HCT116 (cell line): ENCODE measurements at regions not wholly inside any gene's neighbourhood (a gene's known extent, or its start where the extent isn't known, plus 50 kb on each side); places are given as distances from the start of the nearest gene placed in this dataset.

Source experiments
- ATAC-seq: fragments of 200-7000 bp; cut with Tn5 transposase; 2 replicates; pipeline ENCODE4 v1.9.1; 2020; ENCODE audit warnings: mild to moderate bottlenecking, moderate library complexity
- BruUV-seq: library from RNA; stranded (reverse); fragments of 400-500 nt; replicated peaks from 2 replicates; lab custom pipeline; 2021; lab: Mats Ljungman, UMichigan
- CTCF ChIA-PET: fragments of 300-600 bp; sonication (Branson Sonifier 250); formaldehyde crosslinking; loops from one replicate; lab custom pipeline; 2021; ENCODE audit warnings: antibody characterized with exemption; lab: Charles Lee
- POLR2A ChIA-PET: fragments of 300-600, 350-600 bp; sonication (Branson Sonifier 250); formaldehyde crosslinking; loops from one replicate; lab custom pipeline; 2021; ENCODE audit warnings: antibody characterized with exemption; lab: Charles Lee
- RAD21 ChIA-PET, 2 experiments: fragments of 300-600 bp; sonication (Branson Sonifier 250); formaldehyde crosslinking; loops; one replicate each; lab custom pipeline; 2023; ENCODE audit warnings: low total read pairs in 2 of 2; ENCODE audit not compliant: uncharacterized antibody in 2 of 2, unreplicated experiment in 2 of 2, low non-redundant PET in 1 of 2; lab: Charles Lee
- DNase-seq: peaks from one replicate; pipeline ENCODE4 v3.0.0-alpha.2; 2010; ENCODE audit warnings: low read depth, low spot score
- H2AFZ ChIP-seq: fragments of 200-600 bp; shearing (Covaris generic), sonication (generic); 2 replicates; pipeline ENCODE4 v1.6.1; 2017; ENCODE audit warnings: low read depth, mixed run types, mixed read lengths, antibody characterized with exemption, low read length; ENCODE audit not compliant: poor library complexity, severe bottlenecking
- H3K27ac ChIP-seq: 2 replicates; pipeline ENCODE4 v1.5.1; 2012; ENCODE audit warnings: low read depth, low read length
- H3K27me3 ChIP-seq: fragments of 200-600 bp; sonication (generic); 2 replicates; pipeline ENCODE4 v1.6.1; 2016; ENCODE audit warnings: mixed run types, low read length, mixed read lengths; ENCODE audit not compliant: insufficient read depth
- H3K36me3 ChIP-seq, 2 experiments: fragments of 200-500 bp in 1 of 2; fragments of 200-600 bp in 1 of 2; sonication (Bioruptor generic) in 1 of 2; sonication (generic) in 1 of 2; 2 replicates each; pipeline versions ENCODE4 v1.5.1 to v1.6.1; 2014 to 2016; ENCODE audit warnings: low read length in 2 of 2, inconsistent platforms in 1 of 2, mixed read lengths in 1 of 2, mixed run types in 1 of 2; ENCODE audit not compliant: insufficient read depth in 2 of 2, control insufficient read depth in 1 of 2
- H3K4me1 ChIP-seq, 2 experiments: fragments of 200-600 bp in 1 of 2; sonication (generic) in 1 of 2; 2 replicates each; pipeline versions ENCODE4 v1.5.1 to v1.6.1; 2012 to 2017; ENCODE audit warnings: low read length in 2 of 2, inconsistent platforms in 1 of 2, mild to moderate bottlenecking in 1 of 2, mixed read lengths in 1 of 2, mixed run types in 1 of 2, moderate library complexity in 1 of 2; ENCODE audit not compliant: insufficient read depth in 2 of 2, control insufficient read depth in 1 of 2
- H3K4me2 ChIP-seq: fragments of 200-600 bp; sonication (generic); 2 replicates; pipeline ENCODE4 v1.6.1; 2017; ENCODE audit warnings: mixed run types, low read length, mixed read lengths
- H3K4me3 ChIP-seq, 2 experiments: fragments of 200-600 bp in 1 of 2; sonication (generic) in 1 of 2; replicated peaks in 1 of 2; 2 replicates each; pipeline ENCODE4 v1.5.1; 2011 to 2016; ENCODE audit warnings: low read length in 2 of 2, control low read depth in 1 of 2, low read depth in 1 of 2, mild to moderate bottlenecking in 1 of 2, mixed read lengths in 1 of 2, mixed run types in 1 of 2
- H3K79me2 ChIP-seq: fragments of 200-600 bp; sonication (generic); 2 replicates; pipeline ENCODE4 v1.6.1; 2017; ENCODE audit warnings: mild to moderate bottlenecking, mixed run types, low read length, moderate library complexity, mixed read lengths; ENCODE audit not compliant: insufficient read depth
- H3K9ac ChIP-seq: fragments of 200-600 bp; sonication (generic); 2 replicates; pipeline ENCODE4 v1.6.1; 2016; ENCODE audit warnings: low read length, mixed read lengths
- H3K9me2 ChIP-seq: fragments of 200-600 bp; sonication (generic), shearing (Covaris generic); 2 replicates; pipeline ENCODE4 v1.6.1; 2017; ENCODE audit warnings: mixed run types, mild to moderate bottlenecking, moderate library complexity; ENCODE audit not compliant: insufficient read depth
- H3K9me3 ChIP-seq, 2 experiments: fragments of 200-500 bp in 1 of 2; fragments of 200-600 bp in 1 of 2; sonication (Bioruptor generic) in 1 of 2; sonication (generic) in 1 of 2; 2 replicates each; pipeline ENCODE4 v1.6.1; 2014 to 2017; ENCODE audit warnings: low read length in 2 of 2, mixed read lengths in 2 of 2, inconsistent platforms in 1 of 2, low read depth in 1 of 2, mild to moderate bottlenecking in 1 of 2, mixed run types in 1 of 2, moderate library complexity in 1 of 2; ENCODE audit not compliant: control insufficient read depth in 1 of 2, insufficient read depth in 1 of 2
- H4K20me1 ChIP-seq: fragments of 200-600 bp; sonication (generic), shearing (Covaris generic); 2 replicates; pipeline ENCODE4 v1.6.1; 2017; ENCODE audit warnings: mixed run types, mild to moderate bottlenecking, moderate library complexity; ENCODE audit not compliant: insufficient read depth
- CTCF ChIP-seq, 3 experiments: fragments of 200-600 bp in 1 of 3; sonication (generic) in 1 of 3; IDR thresholded peaks in 2 of 3; conservative IDR thresholded peaks in 1 of 3; 2 replicates each; pipeline ENCODE4 v1.5.1; 2012 to 2017; ENCODE audit warnings: low read depth in 2 of 3, low read length in 2 of 3, antibody characterized with exemption in 1 of 3, borderline replicate concordance in 1 of 3, control low read depth in 1 of 3, mild to moderate bottlenecking in 1 of 3, mixed read lengths in 1 of 3, mixed run types in 1 of 3, moderate library complexity in 1 of 3; ENCODE audit not compliant: insufficient read depth in 1 of 3
- EZH2 ChIP-seq: fragments of 200-600 bp; sonication (generic); IDR thresholded peaks from 2 replicates; pipeline ENCODE4 v1.6.1; 2017; ENCODE audit warnings: antibody characterized with exemption, mixed run types
- EZH2phosphoT487 ChIP-seq: fragments of 200-600 bp; IDR thresholded peaks from 2 replicates; pipeline ENCODE4 v1.6.1; 2018; ENCODE audit warnings: antibody characterized with exemption, borderline replicate concordance
- JUND ChIP-seq: IDR thresholded peaks from 2 replicates; pipeline ENCODE4 v1.6.1; 2012
- POLR2AphosphoS5 ChIP-seq: IDR thresholded peaks from 2 replicates; pipeline ENCODE4 v1.6.1; 2011; ENCODE audit warnings: mild to moderate bottlenecking, low read depth, low read length, moderate library complexity
- ZBTB33 ChIP-seq: IDR thresholded peaks from 2 replicates; pipeline ENCODE4 v1.6.1; 2011; ENCODE audit warnings: mild to moderate bottlenecking, low read length, moderate library complexity; ENCODE audit not compliant: insufficient replicate concordance; ENCODE audit errors: extremely low read depth
- ZFX ChIP-seq: fragments of 450-650 bp; IDR thresholded peaks from 2 replicates; pipeline ENCODE4 v1.6.1; 2017
- ZNF274 ChIP-seq: fragments of 200-500 bp; sonication (Bioruptor generic); IDR thresholded peaks from 2 replicates; pipeline ENCODE4 v1.6.1; 2014; ENCODE audit warnings: mild to moderate bottlenecking, low read depth, low read length, inconsistent platforms
- intact Hi-C: fragments of 100-400 bp; cut with micrococcal nuclease; formaldehyde crosslinking; loops from 2 replicates; pipeline ENCODE4 v1.10.0; 2022
- TF ChIP-seq, protein P1 (sequence below): IDR thresholded peaks from 2 replicates; pipeline ENCODE4 v1.6.1; 2012; ENCODE audit warnings: low read depth

DNA sequence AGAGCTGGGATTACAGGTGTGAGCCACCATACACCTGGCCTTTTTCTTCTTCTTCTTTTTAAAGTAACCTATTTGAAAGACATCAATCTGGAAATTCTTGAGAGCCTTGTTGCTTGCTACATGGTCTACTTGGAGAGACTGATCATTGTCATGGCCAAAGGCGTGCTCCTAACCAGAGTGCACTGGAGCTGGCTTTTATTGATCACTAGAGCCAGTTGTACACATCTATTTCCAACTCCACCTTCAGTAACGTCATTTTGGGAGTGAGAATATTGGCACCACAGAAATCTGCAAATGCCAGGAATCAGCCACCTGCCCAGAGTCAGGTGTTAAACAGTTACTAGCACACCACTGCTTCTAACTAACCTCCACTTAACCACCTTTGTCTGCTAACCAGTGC is 735.1 kb downstream of the TYW1 start:
- no peak overlapping the region for H3K4me3 ChIP-seq
- H3K9me2 ChIP-seq = no peaks in the 10 kb centered on the region
- intact Hi-C loops = no loop called here
- no peak overlapping the region for H3K27ac ChIP-seq
- DNase-seq = no peak
- no peaks in the 10 kb centered on the region for H3K79me2 ChIP-seq
- H4K20me1 ChIP-seq = no peaks in the 10 kb centered on the region
- H3K36me3 ChIP-seq = no peaks in the 10 kb centered on the region
- ChIA-PET POLR2A (no interaction called here), CTCF (no interaction called here), RAD21 (no interaction called here)
- peaks cover 3 to 7% of the 10 kb centered on the region in 2 experiments; a peak in 2 of 4 replicates for H3K9me3 ChIP-seq
- H3K27me3 ChIP-seq = no peaks in the 10 kb centered on the region
- no TSS peak for BruUV-seq
- TF ChIP-seq JUND = no peak
- no peak for TF ChIP-seq ZFX
- no peak overlapping the region for H2AFZ ChIP-seq
- no peak overlapping the region for H3K9ac ChIP-seq
- ATAC-seq = no peak
- H3K4me2 ChIP-seq = no peak overlapping the region
- no peaks in the 10 kb centered on the region for H3K4me1 ChIP-seq

DNA sequence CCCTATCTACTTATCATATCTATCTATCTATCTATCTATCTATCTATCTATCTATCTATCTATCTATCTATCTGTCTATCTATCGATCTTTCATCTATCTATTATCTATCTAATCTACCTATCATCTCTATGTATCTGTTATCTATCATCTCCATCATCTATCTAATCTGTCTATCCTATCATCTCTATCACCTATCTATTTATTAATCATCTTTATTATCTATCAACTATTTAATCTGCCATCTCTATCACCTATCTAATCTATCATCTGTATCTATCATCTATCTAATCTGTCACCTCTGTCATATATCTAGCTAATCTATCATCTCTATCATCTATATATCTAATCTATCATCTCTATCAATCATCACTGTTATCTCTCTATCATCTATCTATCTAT is 736.3 kb downstream of the TYW1 start:
- intact Hi-C loops = no loop called here
- Histone ChIP-seq H3K27ac (no peak overlapping the region), H3K4me2 (no peak overlapping the region), H3K4me1 (no peaks in the 10 kb centered on the region), H3K9me2 (no peaks in the 10 kb centered on the region), H4K20me1 (no peaks in the 10 kb centered on the region), H3K79me2 (no peaks in the 10 kb centered on the region), H3K27me3 (no peaks in the 10 kb centered on the region), H3K4me3 (no peak overlapping the region), H3K9ac (no peak overlapping the region), H3K36me3 (no peaks in the 10 kb centered on the region), H3K9me3 (peaks cover 0 to 7% of the 10 kb centered on the region in 2 experiments; a peak in 1 of 4 replicates), H2AFZ (no peak overlapping the region)
- POLR2A ChIA-PET = no interaction called here
- no peak for ATAC-seq
- CTCF ChIA-PET = no interaction called here
- RAD21 ChIA-PET = interaction anchor here in 1 of 2 experiments (0.6 kb wide), 1 partner anchor 248 kb away, joined by 4 read pairs; no protein-coding TSS in a partner anchor
- BruUV-seq = no TSS peak
- no peak for TF ChIP-seq ZBTB33
- TF ChIP-seq, protein P1, sequence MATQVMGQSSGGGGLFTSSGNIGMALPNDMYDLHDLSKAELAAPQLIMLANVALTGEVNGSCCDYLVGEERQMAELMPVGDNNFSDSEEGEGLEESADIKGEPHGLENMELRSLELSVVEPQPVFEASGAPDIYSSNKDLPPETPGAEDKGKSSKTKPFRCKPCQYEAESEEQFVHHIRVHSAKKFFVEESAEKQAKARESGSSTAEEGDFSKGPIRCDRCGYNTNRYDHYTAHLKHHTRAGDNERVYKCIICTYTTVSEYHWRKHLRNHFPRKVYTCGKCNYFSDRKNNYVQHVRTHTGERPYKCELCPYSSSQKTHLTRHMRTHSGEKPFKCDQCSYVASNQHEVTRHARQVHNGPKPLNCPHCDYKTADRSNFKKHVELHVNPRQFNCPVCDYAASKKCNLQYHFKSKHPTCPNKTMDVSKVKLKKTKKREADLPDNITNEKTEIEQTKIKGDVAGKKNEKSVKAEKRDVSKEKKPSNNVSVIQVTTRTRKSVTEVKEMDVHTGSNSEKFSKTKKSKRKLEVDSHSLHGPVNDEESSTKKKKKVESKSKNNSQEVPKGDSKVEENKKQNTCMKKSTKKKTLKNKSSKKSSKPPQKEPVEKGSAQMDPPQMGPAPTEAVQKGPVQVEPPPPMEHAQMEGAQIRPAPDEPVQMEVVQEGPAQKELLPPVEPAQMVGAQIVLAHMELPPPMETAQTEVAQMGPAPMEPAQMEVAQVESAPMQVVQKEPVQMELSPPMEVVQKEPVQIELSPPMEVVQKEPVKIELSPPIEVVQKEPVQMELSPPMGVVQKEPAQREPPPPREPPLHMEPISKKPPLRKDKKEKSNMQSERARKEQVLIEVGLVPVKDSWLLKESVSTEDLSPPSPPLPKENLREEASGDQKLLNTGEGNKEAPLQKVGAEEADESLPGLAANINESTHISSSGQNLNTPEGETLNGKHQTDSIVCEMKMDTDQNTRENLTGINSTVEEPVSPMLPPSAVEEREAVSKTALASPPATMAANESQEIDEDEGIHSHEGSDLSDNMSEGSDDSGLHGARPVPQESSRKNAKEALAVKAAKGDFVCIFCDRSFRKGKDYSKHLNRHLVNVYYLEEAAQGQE = no peak
- no peak for TF ChIP-seq EZH2
- no peak for TF ChIP-seq CTCF (IDR thresholded peaks at IDR 0.05 in 2 of 3, conservative IDR thresholded peaks at IDR 0.05 in 1 of 3; ENCODE audit: borderline replicate concordance in 1 of 3, insufficient read depth in 1 of 3, low read depth in 2 of 3, low read length in 2 of 3)
- TF ChIP-seq POLR2AphosphoS5 = no peak
- no peak for TF ChIP-seq ZNF274
- no peak for TF ChIP-seq ZFX
- no peak for TF ChIP-seq EZH2phosphoT487
- DNase-seq = no peak
